Peyer's patch (tissue), 4 donors: ENCODE measurements at regions not wholly inside any gene's neighbourhood (a gene's known extent, or its start where the extent isn't known, plus 50 kb on each side); places are given as distances from the start of the nearest gene placed in this dataset.
"Not testable (repeated sequence)": the region's sequence is repeated elsewhere in the genome, so short reads cannot be mapped to it uniquely, and the experiment has no call there.

Source experiments
- DNase-seq, 3 donors: peaks; one replicate each; pipeline ENCODE4 v3.0.0-alpha.2; 2017 to 2019
- H3K27ac ChIP-seq, 4 donors: fragments of 200-600 bp; sonication (generic); one replicate each; pipeline ENCODE4 v1.5.1; 2016 to 2019
- H3K27me3 ChIP-seq, 2 donors: fragments of 200-600 bp; sonication (generic); one replicate each; pipeline ENCODE4 v1.5.1; 2019
- H3K36me3 ChIP-seq, 3 donors: fragments of 200-600 bp; sonication (generic); one replicate each; pipeline ENCODE4 v1.5.1; 2016 to 2019
- H3K4me1 ChIP-seq, 4 donors: fragments of 200-600 bp; sonication (generic); one replicate each; pipeline ENCODE4 v1.5.1; 2016 to 2019
- H3K4me3 ChIP-seq, 4 donors: fragments of 200-600 bp; sonication (generic); 1 replicate in 3 of 4; 2 replicates in 1 of 4; pipeline ENCODE4 v1.5.1; 2016 to 2019; ENCODE audit warnings: mild to moderate bottlenecking in 1 of 4
- H3K9me3 ChIP-seq, 4 donors: fragments of 200-600 bp; sonication (generic); one replicate each; pipeline ENCODE4 v1.5.1; 2016 to 2019; ENCODE audit warnings: mild to moderate bottlenecking in 1 of 4
- CTCF ChIP-seq, 6 experiments: fragments of 450-650 bp in 4 of 6; fragments of 200-600 bp in 2 of 6; sonication (generic) in 1 of 6; IDR thresholded peaks; one replicate each; pipeline ENCODE4 v1.5.1; 2017 to 2019; ENCODE audit warnings: antibody characterized with exemption in 6 of 6, mild to moderate bottlenecking in 3 of 6, moderate library complexity in 1 of 6
- POLR2A ChIP-seq, 2 donors: fragments of 450-650 bp; IDR thresholded peaks; one replicate each; pipeline ENCODE4 v1.5.1; 2017; ENCODE audit warnings: antibody characterized with exemption in 2 of 2, mild to moderate bottlenecking in 2 of 2, moderate library complexity in 2 of 2

DNA sequence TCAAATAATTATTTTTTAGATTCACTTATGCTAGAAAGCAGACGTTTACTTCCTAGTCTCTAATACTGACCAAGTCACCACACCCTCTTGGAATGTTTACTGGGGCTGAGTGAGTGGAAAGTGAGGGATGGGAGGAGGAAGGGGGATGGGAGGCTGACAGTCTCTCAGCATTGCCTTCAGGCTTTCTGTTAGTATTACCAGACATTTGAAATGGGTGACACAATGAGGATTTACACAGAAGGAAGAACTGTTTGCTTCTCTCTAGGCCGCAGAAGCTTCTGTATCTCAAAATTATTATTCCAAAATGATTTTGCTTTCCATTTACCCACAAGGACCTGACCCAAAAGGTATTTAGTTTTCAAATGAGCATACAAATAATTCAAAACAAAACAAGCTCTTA lies 232.8 kb upstream of the ZNF608 start:
- no peak for TF ChIP-seq POLR2A (IDR thresholded peaks at IDR 0.05)
- no peaks in the 10 kb centered on the region for H3K27me3 ChIP-seq
- no peaks in the 10 kb centered on the region for H3K4me1 ChIP-seq
- no peak overlapping the region for H3K27ac ChIP-seq
- no peaks in the 10 kb centered on the region for H3K36me3 ChIP-seq
- no peak for DNase-seq
- no peaks in the 10 kb centered on the region for H3K9me3 ChIP-seq
- no peak overlapping the region for H3K4me3 ChIP-seq

- H3K4me3 ChIP-seq, result no peak overlapping the region
- no peak overlapping the region for H3K27ac ChIP-seq
- peak in 1 of 3 donors; percentile 34 for DNase-seq
- H3K27me3 ChIP-seq, result no peaks in the 10 kb centered on the region
- H3K9me3 ChIP-seq, result no peaks in the 10 kb centered on the region
- TF ChIP-seq POLR2A (IDR thresholded peaks at IDR 0.05) (no peak), CTCF (IDR thresholded peaks at IDR 0.05) (no peak)
- no peaks in the 10 kb centered on the region for H3K4me1 ChIP-seq
- H3K36me3 ChIP-seq, result no peaks in the 10 kb centered on the region
Observed at GRCh38 chr5:124980163-124980941, 233.9 kb upstream of the ZNF608 start.

DNA sequence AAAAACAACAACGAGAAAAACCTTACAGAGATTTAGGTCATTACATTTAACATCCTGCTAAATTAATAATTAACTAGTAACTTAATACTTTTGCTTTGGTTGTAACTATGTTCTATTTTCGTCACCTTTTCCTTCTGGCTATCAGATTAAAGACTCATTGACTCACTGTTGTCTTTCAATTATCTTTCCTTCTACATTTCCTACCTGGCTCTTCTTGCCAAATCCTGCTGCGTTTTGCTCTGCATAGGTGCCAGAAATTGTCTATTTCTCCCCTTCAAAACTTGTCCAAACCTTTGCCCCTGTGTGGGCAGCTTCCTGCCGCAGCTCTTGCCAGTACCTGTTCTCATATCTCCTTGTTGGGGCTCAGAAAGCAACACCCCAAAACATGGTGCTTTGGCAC lies 235.5 kb upstream of the ZNF608 start:
- Histone ChIP-seq H3K27me3 (no peaks in the 10 kb centered on the region), H3K9me3 (no peaks in the 10 kb centered on the region), H3K27ac (no peak overlapping the region), H3K36me3 (no peaks in the 10 kb centered on the region), H3K4me1 (no peaks in the 10 kb centered on the region), H3K4me3 (no peak overlapping the region)
- no peak for DNase-seq
- TF ChIP-seq CTCF (IDR thresholded peaks at IDR 0.05) (no peak), POLR2A (IDR thresholded peaks at IDR 0.05) (no peak)

DNA sequence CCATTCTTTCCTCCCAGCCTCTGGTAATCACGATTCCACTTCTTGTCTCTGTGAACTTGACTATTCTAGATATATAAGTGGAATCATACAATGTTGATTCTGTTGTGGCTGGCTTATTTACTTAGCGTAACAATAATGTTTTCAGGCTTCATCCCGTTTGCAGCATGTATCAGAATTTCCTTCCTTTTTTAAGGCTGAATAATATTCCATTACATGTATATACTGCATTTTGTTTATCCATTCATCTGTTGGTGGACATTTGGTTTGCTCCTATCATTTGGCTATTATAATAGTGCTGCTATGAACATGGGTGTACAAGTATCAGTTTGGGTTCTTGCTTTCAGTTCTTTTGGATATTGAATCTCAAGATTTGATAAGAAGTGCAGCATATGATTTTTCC lies 239.7 kb upstream of the ZNF608 start:
- no peaks in the 10 kb centered on the region for H3K36me3 ChIP-seq
- H3K27me3 ChIP-seq, result no peaks in the 10 kb centered on the region
- H3K4me1 ChIP-seq, result no peaks in the 10 kb centered on the region
- H3K9me3 ChIP-seq, result no peaks in the 10 kb centered on the region
- DNase-seq, result no peak
- TF ChIP-seq POLR2A (IDR thresholded peaks at IDR 0.05), result no peak
- no peak for TF ChIP-seq CTCF (IDR thresholded peaks at IDR 0.05)
- no peak overlapping the region for H3K4me3 ChIP-seq
- no peak overlapping the region for H3K27ac ChIP-seq

DNA sequence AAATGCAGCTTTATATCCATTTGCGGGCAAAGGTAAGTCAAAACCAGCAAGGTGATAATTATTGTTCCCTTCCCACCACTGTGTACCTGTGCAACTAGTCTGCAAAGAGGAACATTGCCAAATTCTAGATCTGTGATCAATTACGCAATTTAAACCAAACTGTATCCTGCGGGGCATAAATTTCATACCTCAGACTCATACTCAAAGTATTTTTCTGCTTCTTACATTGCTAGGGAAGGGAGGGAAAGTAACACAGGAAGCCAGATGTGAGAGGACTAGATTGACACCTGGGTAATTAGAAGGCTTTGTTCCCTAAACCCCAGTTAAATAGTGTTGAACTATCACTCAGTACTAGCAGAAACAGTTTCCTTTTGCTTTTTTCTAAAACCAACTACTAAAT lies 240.2 kb upstream of the ZNF608 start:
- H3K4me3 ChIP-seq, result no peak overlapping the region
- no peaks in the 10 kb centered on the region for H3K9me3 ChIP-seq
- no peaks in the 10 kb centered on the region for H3K27me3 ChIP-seq
- H3K27ac ChIP-seq, result no peak overlapping the region
- H3K4me1 ChIP-seq, result no peaks in the 10 kb centered on the region
- no peak for DNase-seq
- no peaks in the 10 kb centered on the region for H3K36me3 ChIP-seq
- no peak for TF ChIP-seq CTCF (IDR thresholded peaks at IDR 0.05)
- TF ChIP-seq POLR2A (IDR thresholded peaks at IDR 0.05), result no peak

GRCh38 chr5:124987786-124988185 lies 241.3 kb upstream of the ZNF608 start:
- H3K4me3 ChIP-seq, H3K9me3 ChIP-seq, H3K27ac ChIP-seq, H3K27me3 ChIP-seq, H3K4me1 ChIP-seq, H3K36me3 ChIP-seq, DNase-seq: not testable (repeated sequence)

DNA sequence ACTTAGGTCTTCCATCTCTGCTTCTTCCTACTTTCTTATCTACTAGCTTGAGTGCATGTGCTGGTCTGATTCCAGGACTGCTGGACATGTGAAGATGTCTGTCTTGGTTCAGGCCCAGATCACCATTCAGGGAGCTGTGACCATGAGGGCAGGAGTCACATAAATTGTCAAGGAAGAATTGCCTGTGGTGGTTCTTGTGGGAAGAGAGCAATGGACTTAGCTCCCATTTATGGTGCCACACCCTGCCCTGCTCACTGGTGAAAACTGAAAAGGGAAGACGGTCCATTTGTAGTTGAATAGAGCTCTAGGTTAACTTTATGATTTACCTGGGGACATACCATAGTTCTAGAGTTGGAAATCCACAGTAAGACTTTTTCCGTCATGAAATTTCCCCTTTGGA lies 244.3 kb upstream of the ZNF608 start:
- Histone ChIP-seq H3K4me1 (no peaks in the 10 kb centered on the region), H3K27ac (no peak overlapping the region), H3K27me3 (no peaks in the 10 kb centered on the region), H3K9me3 (no peaks in the 10 kb centered on the region), H3K36me3 (no peaks in the 10 kb centered on the region), H3K4me3 (no peak overlapping the region)
- TF ChIP-seq POLR2A (IDR thresholded peaks at IDR 0.05) (no peak), CTCF (IDR thresholded peaks at IDR 0.05) (no peak)
- peak in 2 of 3 donors; percentile 68 to 83 for DNase-seq
